G401 (cell line): ENCODE measurements at regions not wholly inside any gene's neighbourhood (a gene's known extent, or its start where the extent isn't known, plus 50 kb on each side); places are given as distances from the start of the nearest gene placed in this dataset.
A peak's percentile ranks its signal among the peaks of the same experiment; 100 is the strongest.
"Not testable (repeated sequence)": the region's sequence is repeated elsewhere in the genome, so short reads cannot be mapped to it uniquely, and the experiment has no call there.

Experiments used
- DNase-seq: peaks from one replicate; pipeline ENCODE4 v3.0.0-alpha.2; 2015; ENCODE audit warnings: low spot score
- in situ Hi-C: cut with HindIII; loops from 2 replicates; pipeline ENCODE4 v1.10.0; 2016; ENCODE audit warnings: low sequenced_read_pairs, mixed read lengths

GRCh38 chr5:118173340-118173739 is 815.0 kb downstream of the DTWD2 start:
- in situ Hi-C loops, result no loop called here
- DNase-seq, result no peak

- no peak for DNase-seq
- in situ Hi-C loops, result no loop called here
Measured at GRCh38 chr5:118165619-118166018, 822.7 kb downstream of the DTWD2 start.

- no peak for DNase-seq
- in situ Hi-C loops, result no loop called here
Measured at GRCh38 chr5:118156181-118156580, 832.2 kb downstream of the DTWD2 start.

GRCh38 chr5:118146824-118147223 is 841.5 kb downstream of the DTWD2 start:
- in situ Hi-C loops, result no loop called here

GRCh38 chr5:118144540-118144939 is 843.8 kb downstream of the DTWD2 start:
- no peak for DNase-seq
- in situ Hi-C loops, result no loop called here

More at GRCh38 chr5:118146824-118147223, 841.5 kb downstream of the DTWD2 start:
- DNase-seq, result no peak

- in situ Hi-C loops, result no loop called here
- DNase-seq, result no peak
Measured at GRCh38 chr5:118139361-118139760, 849.0 kb downstream of the DTWD2 start.

GRCh38 chr5:118126159-118126558 is 862.2 kb downstream of the DTWD2 start:
- in situ Hi-C loops, result no loop called here

GRCh38 chr5:118125687-118126086 is 862.7 kb downstream of the DTWD2 start:
- DNase-seq, result no peak
- in situ Hi-C loops, result no loop called here

More at GRCh38 chr5:118126159-118126558, 862.2 kb downstream of the DTWD2 start:
- DNase-seq, result no peak

GRCh38 chr5:118121258-118121657 is 867.1 kb downstream of the DTWD2 start:
- in situ Hi-C loops, result no loop called here
- no peak for DNase-seq

GRCh38 chr5:118115791-118116190 is 872.6 kb downstream of the DTWD2 start:
- in situ Hi-C loops, result no loop called here
- DNase-seq, result no peak

- no peak for DNase-seq
- in situ Hi-C loops, result no loop called here
Measured at GRCh38 chr5:118111956-118112355, 876.4 kb downstream of the DTWD2 start.

GRCh38 chr5:118107246-118107645 is 881.1 kb downstream of the DTWD2 start:
- DNase-seq, in situ Hi-C loops: not testable (repeated sequence)

- no peak for DNase-seq
- in situ Hi-C loops, result no loop called here
Measured at GRCh38 chr5:118098716-118099115, 889.6 kb downstream of the DTWD2 start.

GRCh38 chr5:118095115-118095514 is 893.2 kb downstream of the DTWD2 start:
- DNase-seq, result no peak
- in situ Hi-C loops, result no loop called here

- in situ Hi-C loops, result no loop called here
- no peak for DNase-seq
Measured at GRCh38 chr5:118088448-118088847, 899.9 kb downstream of the DTWD2 start.

GRCh38 chr5:118076490-118076889 is 911.9 kb downstream of the DTWD2 start:
- DNase-seq, result no peak
- in situ Hi-C loops, result no loop called here

- in situ Hi-C loops, result no loop called here
- DNase-seq, result peak; percentile 3
Measured at GRCh38 chr5:118070041-118070440, 918.3 kb downstream of the DTWD2 start.

- DNase-seq, result peak; percentile 35
- in situ Hi-C loops, result no loop called here
Measured at GRCh38 chr5:118069452-118069851, 918.9 kb downstream of the DTWD2 start.

GRCh38 chr5:118068886-118069285 is 919.5 kb downstream of the DTWD2 start:
- peak; percentile 94 for DNase-seq
- in situ Hi-C loops, result no loop called here

GRCh38 chr5:118063836-118064235 is 924.5 kb downstream of the DTWD2 start:
- in situ Hi-C loops, result not testable (repeated sequence)
- peak; percentile 70 for DNase-seq

GRCh38 chr5:118060833-118061232 is 927.5 kb downstream of the DTWD2 start:
- in situ Hi-C loops, result no loop called here
- no peak for DNase-seq

GRCh38 chr5:118052503-118052902 is 935.8 kb downstream of the DTWD2 start:
- in situ Hi-C loops, result no loop called here
- DNase-seq, result no peak
